ENCODE measurements at regions not wholly inside any gene's neighbourhood (a gene's known extent, or its start where the extent isn't known, plus 50 kb on each side); places are given as distances from the start of the nearest gene placed in this dataset.

DNA sequence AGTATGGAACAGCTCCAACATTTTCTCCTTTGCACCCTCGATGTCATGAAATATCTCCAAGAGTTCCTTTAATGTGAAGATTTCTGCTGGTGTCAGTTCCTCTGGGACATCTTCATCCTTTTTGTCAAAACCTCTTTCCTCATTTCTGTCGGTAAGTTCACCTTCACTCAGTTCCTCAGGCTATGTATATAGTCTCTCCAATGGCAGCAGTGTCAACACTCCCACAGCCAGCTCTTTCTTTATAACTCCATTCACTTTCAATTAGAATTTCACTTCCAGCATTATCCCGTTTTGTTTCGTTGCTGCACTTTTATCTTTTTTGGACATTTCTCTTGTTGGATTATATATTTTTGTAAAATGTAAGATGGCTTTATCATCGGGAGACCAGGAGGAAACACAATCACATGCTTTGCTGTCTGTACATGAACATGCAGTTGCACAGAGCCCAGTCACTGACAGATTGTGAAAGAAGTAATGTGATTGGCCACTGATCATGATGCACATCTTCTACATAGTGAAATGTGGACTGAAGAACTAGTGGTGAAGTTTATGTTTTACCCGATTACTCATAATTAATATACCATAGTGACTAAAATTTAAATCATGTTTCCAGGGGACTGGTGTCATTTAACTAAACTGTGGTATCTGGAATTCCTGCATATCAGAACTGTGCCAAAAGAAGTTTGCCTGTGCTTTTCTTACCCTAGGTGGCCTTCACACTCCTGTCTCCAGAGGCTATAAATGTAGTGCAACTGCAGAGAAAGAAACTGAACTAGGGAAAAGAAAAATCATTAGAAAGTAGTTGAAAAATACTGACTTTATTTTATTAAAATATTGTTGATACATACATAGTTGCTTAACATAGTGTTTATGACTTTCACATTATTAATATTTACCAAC lies 289.6 kb downstream of the PPP1R3A start:
- TF ChIP-seq, protein P1, sequence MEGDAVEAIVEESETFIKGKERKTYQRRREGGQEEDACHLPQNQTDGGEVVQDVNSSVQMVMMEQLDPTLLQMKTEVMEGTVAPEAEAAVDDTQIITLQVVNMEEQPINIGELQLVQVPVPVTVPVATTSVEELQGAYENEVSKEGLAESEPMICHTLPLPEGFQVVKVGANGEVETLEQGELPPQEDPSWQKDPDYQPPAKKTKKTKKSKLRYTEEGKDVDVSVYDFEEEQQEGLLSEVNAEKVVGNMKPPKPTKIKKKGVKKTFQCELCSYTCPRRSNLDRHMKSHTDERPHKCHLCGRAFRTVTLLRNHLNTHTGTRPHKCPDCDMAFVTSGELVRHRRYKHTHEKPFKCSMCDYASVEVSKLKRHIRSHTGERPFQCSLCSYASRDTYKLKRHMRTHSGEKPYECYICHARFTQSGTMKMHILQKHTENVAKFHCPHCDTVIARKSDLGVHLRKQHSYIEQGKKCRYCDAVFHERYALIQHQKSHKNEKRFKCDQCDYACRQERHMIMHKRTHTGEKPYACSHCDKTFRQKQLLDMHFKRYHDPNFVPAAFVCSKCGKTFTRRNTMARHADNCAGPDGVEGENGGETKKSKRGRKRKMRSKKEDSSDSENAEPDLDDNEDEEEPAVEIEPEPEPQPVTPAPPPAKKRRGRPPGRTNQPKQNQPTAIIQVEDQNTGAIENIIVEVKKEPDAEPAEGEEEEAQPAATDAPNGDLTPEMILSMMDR (IDR thresholded peaks at IDR 0.05), result no peak
- TF ChIP-seq POLR2A (IDR thresholded peaks at IDR 0.05) (no peak), POLR2AphosphoS5 (IDR thresholded peaks at IDR 0.05) (no peak)
